Neural cell (in vitro differentiated cells): ENCODE measurements at regions not wholly inside any gene's neighbourhood (a gene's known extent, or its start where the extent isn't known, plus 50 kb on each side); places are given as distances from the start of the nearest gene placed in this dataset.

Source experiments
- H2AFZ ChIP-seq: fragments of 200-600, 300-800 bp; sonication (generic), shearing (Covaris generic); 2 replicates; pipeline ENCODE4 v1.6.0; 2014; ENCODE audit warnings: low read depth, mild to moderate bottlenecking, antibody characterized with exemption, low read length, moderate library complexity
- H3F3A ChIP-seq: fragments of 200-600 bp; shearing (Covaris generic); 2 replicates; pipeline ENCODE4 v1.6.1; 2016; ENCODE audit warnings: mild to moderate bottlenecking, moderate library complexity, mixed read lengths, antibody characterized with exemption, low read length; ENCODE audit not compliant: insufficient read depth, poor library complexity, severe bottlenecking
- H3K27ac ChIP-seq: fragments of 200-600, 300-800 bp; sonication (generic), shearing (Covaris generic); 2 replicates; pipeline ENCODE4 v1.5.1; 2014; ENCODE audit warnings: mild to moderate bottlenecking, low read length, moderate library complexity
- H3K27me3 ChIP-seq: fragments of 300-800, 200-600 bp; sonication (generic), shearing (Covaris generic); 2 replicates; pipeline ENCODE4 v1.6.0; 2014; ENCODE audit warnings: mild to moderate bottlenecking, low read depth, low read length, moderate library complexity; ENCODE audit not compliant: insufficient read depth
- H3K36me3 ChIP-seq: fragments of 300-800, 200-600 bp; sonication (generic), shearing (Covaris generic); 2 replicates; pipeline ENCODE4 v1.5.1; 2014; ENCODE audit warnings: mild to moderate bottlenecking, antibody characterized with exemption, low read length, moderate library complexity; ENCODE audit not compliant: insufficient read depth
- H3K4me2 ChIP-seq: fragments of 300-800, 200-600 bp; sonication (generic), shearing (Covaris generic); 2 replicates; pipeline ENCODE4 v1.6.0; 2014; ENCODE audit warnings: mild to moderate bottlenecking, low read length
- H3K4me3 ChIP-seq: fragments of 300-800, 200-600 bp; sonication (generic), shearing (Covaris generic); 2 replicates; pipeline ENCODE4 v1.5.1; 2014; ENCODE audit warnings: mild to moderate bottlenecking, low read length, moderate library complexity
- H3K79me2 ChIP-seq: fragments of 200-600 bp; shearing (Covaris generic); replicated peaks from 2 replicates; pipeline ENCODE4 v1.6.0; 2014; ENCODE audit warnings: mild to moderate bottlenecking, low read length, moderate library complexity; ENCODE audit not compliant: insufficient read depth
- H3K9ac ChIP-seq: fragments of 300-800, 200-600 bp; sonication (generic), shearing (Covaris generic); 2 replicates; pipeline ENCODE4 v1.6.1; 2016; ENCODE audit warnings: mild to moderate bottlenecking, low read length, mixed read lengths
- H3K9me2 ChIP-seq: fragments of 200-600 bp; shearing (Covaris generic); 2 replicates; pipeline ENCODE4 v1.6.1; 2016; ENCODE audit warnings: mild to moderate bottlenecking, low read length, mixed read lengths; ENCODE audit not compliant: insufficient read depth
- H3K9me3 ChIP-seq: fragments of 200-600, 300-800 bp; sonication (generic), shearing (Covaris generic); 2 replicates; pipeline ENCODE4 v1.6.1; 2016; ENCODE audit warnings: mild to moderate bottlenecking, mixed run types, low read length, moderate library complexity, mixed read lengths
- H4K20me1 ChIP-seq: fragments of 200-600 bp; shearing (Covaris generic); 2 replicates; pipeline ENCODE4 v1.6.1; 2016; ENCODE audit warnings: mild to moderate bottlenecking, mixed run types; ENCODE audit not compliant: insufficient read depth
- EP300 ChIP-seq: fragments of 450-650 bp; conservative IDR thresholded peaks from 2 replicates; pipeline ENCODE4 v1.6.1; 2014; ENCODE audit warnings: antibody characterized with exemption, mild to moderate bottlenecking, moderate library complexity; ENCODE audit not compliant: poor library complexity, severe bottlenecking
- EZH2 ChIP-seq: fragments of 200-600, 300-800 bp; shearing (Covaris generic), sonication (generic); IDR thresholded peaks from 2 replicates; pipeline ENCODE4 v1.6.1; 2014; ENCODE audit warnings: antibody characterized with exemption, low read length, borderline replicate concordance, mild to moderate bottlenecking; ENCODE audit not compliant: insufficient read depth, poor library complexity, severe bottlenecking
- MXI1 ChIP-seq: fragments of 450-650 bp; conservative IDR thresholded peaks from 2 replicates; pipeline ENCODE4 v1.6.1; 2014; ENCODE audit warnings: antibody characterized with exemption, mild to moderate bottlenecking; ENCODE audit not compliant: poor library complexity, severe bottlenecking
- POLR2AphosphoS5 ChIP-seq: IDR thresholded peaks from 2 replicates; pipeline ENCODE4 v1.6.1; 2012
- RAD21 ChIP-seq: fragments of 450-650 bp; conservative IDR thresholded peaks from 2 replicates; pipeline ENCODE4 v1.6.1; 2014; ENCODE audit warnings: antibody characterized with exemption, mild to moderate bottlenecking, moderate library complexity
- SMC3 ChIP-seq: fragments of 450-650 bp; conservative IDR thresholded peaks from 2 replicates; pipeline ENCODE4 v1.6.1; 2014; ENCODE audit warnings: antibody characterized with exemption, mild to moderate bottlenecking, moderate library complexity; ENCODE audit not compliant: poor library complexity
- TAF1 ChIP-seq: IDR thresholded peaks from 2 replicates; pipeline ENCODE4 v1.6.1; 2012; ENCODE audit warnings: low read depth
- TF ChIP-seq, protein P1 (sequence below): fragments of 450-650 bp; IDR thresholded peaks from 2 replicates; pipeline ENCODE4 v1.5.1; 2014; ENCODE audit warnings: antibody characterized with exemption, mild to moderate bottlenecking, moderate library complexity; ENCODE audit not compliant: poor library complexity, severe bottlenecking
- TF ChIP-seq, protein P2 (sequence below): IDR thresholded peaks from 2 replicates; pipeline ENCODE4 v1.6.1; 2012; ENCODE audit warnings: borderline replicate concordance

DNA sequence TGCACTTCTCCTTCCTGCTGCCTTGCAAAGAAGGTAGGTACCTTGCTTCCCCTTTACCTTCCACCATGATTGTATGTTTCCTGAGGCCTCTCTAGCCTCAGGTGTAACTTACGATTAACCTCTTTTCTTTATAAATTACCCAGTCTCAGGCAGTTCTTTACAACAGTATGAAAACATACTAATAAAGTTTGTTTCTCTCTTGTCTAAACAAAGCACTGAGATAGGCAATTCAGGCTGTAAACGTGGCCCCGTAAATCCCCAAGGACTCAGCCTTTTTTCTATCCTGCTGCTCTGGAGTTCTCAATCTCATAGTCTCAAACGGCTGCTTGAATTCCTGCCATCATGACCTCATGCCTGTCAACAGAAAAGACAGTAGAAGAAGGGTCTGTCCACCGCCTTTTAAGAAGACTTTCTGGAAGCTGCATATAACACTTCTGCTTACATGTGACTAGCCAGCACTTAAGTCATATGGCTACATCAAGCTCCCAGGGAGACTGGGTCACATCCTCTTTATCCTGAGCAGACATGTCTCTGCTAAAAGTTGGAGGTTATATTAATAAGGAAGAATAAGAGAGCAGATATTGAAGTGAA is 257.8 kb downstream of the EBLN2 start:
- Histone ChIP-seq H3K4me2 (no peak overlapping the region), H3K36me3 (no peaks in the 10 kb centered on the region), H3K9ac (no peak overlapping the region), H3K27ac (no peak overlapping the region), H3K9me3 (no peaks in the 10 kb centered on the region), H3F3A (no peaks in the 10 kb centered on the region), H4K20me1 (no peaks in the 10 kb centered on the region), H3K79me2 (no peaks in the 10 kb centered on the region), H3K27me3 (no peaks in the 10 kb centered on the region), H2AFZ (no peak overlapping the region), H3K4me3 (no peak overlapping the region), H3K9me2 (no peaks in the 10 kb centered on the region)
- TF ChIP-seq POLR2AphosphoS5 (no peak), EP300 (no peak), RAD21 (no peak), MXI1 (no peak)
- TF ChIP-seq, protein P1, sequence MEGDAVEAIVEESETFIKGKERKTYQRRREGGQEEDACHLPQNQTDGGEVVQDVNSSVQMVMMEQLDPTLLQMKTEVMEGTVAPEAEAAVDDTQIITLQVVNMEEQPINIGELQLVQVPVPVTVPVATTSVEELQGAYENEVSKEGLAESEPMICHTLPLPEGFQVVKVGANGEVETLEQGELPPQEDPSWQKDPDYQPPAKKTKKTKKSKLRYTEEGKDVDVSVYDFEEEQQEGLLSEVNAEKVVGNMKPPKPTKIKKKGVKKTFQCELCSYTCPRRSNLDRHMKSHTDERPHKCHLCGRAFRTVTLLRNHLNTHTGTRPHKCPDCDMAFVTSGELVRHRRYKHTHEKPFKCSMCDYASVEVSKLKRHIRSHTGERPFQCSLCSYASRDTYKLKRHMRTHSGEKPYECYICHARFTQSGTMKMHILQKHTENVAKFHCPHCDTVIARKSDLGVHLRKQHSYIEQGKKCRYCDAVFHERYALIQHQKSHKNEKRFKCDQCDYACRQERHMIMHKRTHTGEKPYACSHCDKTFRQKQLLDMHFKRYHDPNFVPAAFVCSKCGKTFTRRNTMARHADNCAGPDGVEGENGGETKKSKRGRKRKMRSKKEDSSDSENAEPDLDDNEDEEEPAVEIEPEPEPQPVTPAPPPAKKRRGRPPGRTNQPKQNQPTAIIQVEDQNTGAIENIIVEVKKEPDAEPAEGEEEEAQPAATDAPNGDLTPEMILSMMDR, result no peak

DNA sequence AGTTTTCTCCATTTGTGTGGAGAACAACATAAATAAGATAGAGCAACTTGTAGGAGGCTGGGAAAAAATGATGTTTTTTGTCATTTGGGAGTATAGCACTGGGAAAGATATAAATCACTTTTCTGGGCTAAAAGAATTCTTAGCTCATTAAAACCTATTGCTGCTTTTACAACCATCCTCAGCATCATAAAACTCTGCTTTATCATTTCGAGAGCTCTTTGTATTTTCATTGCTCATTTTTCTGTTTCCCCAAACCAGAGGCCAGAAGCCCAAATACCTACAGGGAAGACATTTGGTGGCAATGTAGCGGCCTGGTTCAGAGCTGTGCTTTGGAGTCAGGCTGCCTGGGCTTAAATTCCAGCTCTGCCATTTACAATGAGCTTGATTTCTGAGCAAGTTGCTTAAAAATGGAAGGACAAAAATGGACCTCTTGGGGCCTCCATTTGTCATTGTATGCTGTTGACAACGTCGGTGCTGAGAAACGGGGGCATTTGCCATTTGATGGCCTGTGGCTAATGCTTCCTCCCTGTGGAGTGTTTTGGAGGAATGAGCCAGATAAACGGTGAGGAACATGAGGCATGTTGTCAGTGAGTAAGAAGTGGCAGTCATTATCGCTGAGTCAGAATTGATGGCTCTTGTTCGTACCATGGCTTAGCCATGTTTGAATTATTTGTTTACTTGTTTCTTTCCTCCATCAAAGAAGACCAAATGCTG is 260.0 kb downstream of the EBLN2 start:
- H3K79me2 ChIP-seq, result no peaks in the 10 kb centered on the region
- no peaks in the 10 kb centered on the region for H4K20me1 ChIP-seq
- no peaks in the 10 kb centered on the region for H3K27me3 ChIP-seq
- no peaks in the 10 kb centered on the region for H3K9me3 ChIP-seq
- no peaks in the 10 kb centered on the region for H3K36me3 ChIP-seq
- no peaks in the 10 kb centered on the region for H3K9me2 ChIP-seq
- no peak overlapping the region for H3K27ac ChIP-seq
- no peak overlapping the region for H3K4me3 ChIP-seq
- no peak overlapping the region for H2AFZ ChIP-seq
- no peak overlapping the region for H3K9ac ChIP-seq
- TF ChIP-seq, protein P2, sequence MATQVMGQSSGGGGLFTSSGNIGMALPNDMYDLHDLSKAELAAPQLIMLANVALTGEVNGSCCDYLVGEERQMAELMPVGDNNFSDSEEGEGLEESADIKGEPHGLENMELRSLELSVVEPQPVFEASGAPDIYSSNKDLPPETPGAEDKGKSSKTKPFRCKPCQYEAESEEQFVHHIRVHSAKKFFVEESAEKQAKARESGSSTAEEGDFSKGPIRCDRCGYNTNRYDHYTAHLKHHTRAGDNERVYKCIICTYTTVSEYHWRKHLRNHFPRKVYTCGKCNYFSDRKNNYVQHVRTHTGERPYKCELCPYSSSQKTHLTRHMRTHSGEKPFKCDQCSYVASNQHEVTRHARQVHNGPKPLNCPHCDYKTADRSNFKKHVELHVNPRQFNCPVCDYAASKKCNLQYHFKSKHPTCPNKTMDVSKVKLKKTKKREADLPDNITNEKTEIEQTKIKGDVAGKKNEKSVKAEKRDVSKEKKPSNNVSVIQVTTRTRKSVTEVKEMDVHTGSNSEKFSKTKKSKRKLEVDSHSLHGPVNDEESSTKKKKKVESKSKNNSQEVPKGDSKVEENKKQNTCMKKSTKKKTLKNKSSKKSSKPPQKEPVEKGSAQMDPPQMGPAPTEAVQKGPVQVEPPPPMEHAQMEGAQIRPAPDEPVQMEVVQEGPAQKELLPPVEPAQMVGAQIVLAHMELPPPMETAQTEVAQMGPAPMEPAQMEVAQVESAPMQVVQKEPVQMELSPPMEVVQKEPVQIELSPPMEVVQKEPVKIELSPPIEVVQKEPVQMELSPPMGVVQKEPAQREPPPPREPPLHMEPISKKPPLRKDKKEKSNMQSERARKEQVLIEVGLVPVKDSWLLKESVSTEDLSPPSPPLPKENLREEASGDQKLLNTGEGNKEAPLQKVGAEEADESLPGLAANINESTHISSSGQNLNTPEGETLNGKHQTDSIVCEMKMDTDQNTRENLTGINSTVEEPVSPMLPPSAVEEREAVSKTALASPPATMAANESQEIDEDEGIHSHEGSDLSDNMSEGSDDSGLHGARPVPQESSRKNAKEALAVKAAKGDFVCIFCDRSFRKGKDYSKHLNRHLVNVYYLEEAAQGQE, result no peak
- peak; percentile 48 for TF ChIP-seq POLR2AphosphoS5
- TF ChIP-seq SMC3, result no peak
- TF ChIP-seq EZH2, result no peak
- no peak for TF ChIP-seq MXI1
- no peak for TF ChIP-seq TAF1
- TF ChIP-seq, protein P1, result no peak
- H3K4me2 ChIP-seq, result no peak overlapping the region
- H3F3A ChIP-seq, result no peaks in the 10 kb centered on the region
